ENCODE measurements at regions not wholly inside any gene's neighbourhood (a gene's known extent, or its start where the extent isn't known, plus 50 kb on each side); places are given as distances from the start of the nearest gene placed in this dataset.
A peak's percentile ranks its signal among the peaks of the same experiment; 100 is the strongest.
"Not testable (repeated sequence)": the region's sequence is repeated elsewhere in the genome, so short reads cannot be mapped to it uniquely, and the experiment has no call there.

DNA sequence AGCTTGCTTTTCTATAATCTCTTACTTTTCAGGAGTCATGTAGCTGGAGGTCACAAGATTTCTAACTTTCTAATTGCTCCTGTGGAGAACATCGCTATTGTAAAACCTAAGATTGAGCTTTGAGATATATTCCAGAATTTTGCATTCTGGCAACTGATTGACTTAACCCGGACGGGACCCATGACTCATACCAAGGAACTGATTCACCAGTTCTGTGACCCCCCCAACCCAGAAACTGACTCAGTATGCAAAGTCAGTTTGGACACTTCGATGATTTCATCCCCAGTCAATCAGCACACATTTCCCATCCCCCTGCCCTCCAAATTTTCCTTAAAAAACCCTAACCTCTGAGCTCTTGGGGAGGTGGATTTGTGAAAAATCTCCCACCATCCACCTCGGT is 396.5 kb upstream of the GBE1 start:
- ATAC-seq, result no peak; the same call in 2 of the 3 replicates
- TF ChIP-seq PATZ1 (CRISPR knock-in tag; IDR thresholded peaks at IDR 0.05; ENCODE audit: borderline replicate concordance) (peak; percentile 72; the same call in 1 of the 2 replicates), ZFP30 (CRISPR knock-in tag; IDR thresholded peaks at IDR 0.05) (no peak)

- not testable (repeated sequence) for ATAC-seq
Measured at GRCh38 chr3:82153892-82154291, 392.4 kb upstream of the GBE1 start.

DNA sequence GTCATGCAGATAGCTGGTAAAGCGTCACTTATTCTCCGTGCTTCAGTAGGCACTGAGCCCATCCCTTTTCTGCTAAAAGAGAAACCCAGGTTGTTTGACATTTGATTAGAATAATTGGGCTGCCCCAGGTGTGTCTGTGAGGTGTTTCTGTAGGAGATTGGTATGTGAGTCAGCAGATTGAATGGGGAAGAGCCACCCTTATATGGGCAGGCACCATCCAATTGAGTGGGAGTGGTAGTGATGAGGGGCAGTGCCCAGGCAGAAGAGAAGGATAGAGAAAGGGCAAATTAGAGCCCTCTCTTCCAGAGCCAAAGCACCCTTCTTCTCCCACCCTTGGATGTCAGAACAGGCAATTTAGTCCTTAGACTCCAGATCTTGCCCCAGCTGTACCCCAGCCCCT is 384.3 kb upstream of the GBE1 start:
- TF ChIP-seq CSDC2 (CRISPR knock-in tag; IDR thresholded peaks at IDR 0.05), result no peak
- TF ChIP-seq, protein P1, sequence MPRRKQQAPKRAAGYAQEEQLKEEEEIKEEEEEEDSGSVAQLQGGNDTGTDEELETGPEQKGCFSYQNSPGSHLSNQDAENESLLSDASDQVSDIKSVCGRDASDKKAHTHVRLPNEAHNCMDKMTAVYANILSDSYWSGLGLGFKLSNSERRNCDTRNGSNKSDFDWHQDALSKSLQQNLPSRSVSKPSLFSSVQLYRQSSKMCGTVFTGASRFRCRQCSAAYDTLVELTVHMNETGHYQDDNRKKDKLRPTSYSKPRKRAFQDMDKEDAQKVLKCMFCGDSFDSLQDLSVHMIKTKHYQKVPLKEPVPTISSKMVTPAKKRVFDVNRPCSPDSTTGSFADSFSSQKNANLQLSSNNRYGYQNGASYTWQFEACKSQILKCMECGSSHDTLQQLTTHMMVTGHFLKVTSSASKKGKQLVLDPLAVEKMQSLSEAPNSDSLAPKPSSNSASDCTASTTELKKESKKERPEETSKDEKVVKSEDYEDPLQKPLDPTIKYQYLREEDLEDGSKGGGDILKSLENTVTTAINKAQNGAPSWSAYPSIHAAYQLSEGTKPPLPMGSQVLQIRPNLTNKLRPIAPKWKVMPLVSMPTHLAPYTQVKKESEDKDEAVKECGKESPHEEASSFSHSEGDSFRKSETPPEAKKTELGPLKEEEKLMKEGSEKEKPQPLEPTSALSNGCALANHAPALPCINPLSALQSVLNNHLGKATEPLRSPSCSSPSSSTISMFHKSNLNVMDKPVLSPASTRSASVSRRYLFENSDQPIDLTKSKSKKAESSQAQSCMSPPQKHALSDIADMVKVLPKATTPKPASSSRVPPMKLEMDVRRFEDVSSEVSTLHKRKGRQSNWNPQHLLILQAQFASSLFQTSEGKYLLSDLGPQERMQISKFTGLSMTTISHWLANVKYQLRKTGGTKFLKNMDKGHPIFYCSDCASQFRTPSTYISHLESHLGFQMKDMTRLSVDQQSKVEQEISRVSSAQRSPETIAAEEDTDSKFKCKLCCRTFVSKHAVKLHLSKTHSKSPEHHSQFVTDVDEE (CRISPR knock-in tag; IDR thresholded peaks at IDR 0.05), result no peak
- TF ChIP-seq SNAI2 (CRISPR knock-in tag; IDR thresholded peaks at IDR 0.05), result no peak
- TF ChIP-seq PPARA (CRISPR knock-in tag; IDR thresholded peaks at IDR 0.05; ENCODE audit: borderline replicate concordance), result no peak
- TF ChIP-seq PATZ1 (CRISPR knock-in tag; IDR thresholded peaks at IDR 0.05; ENCODE audit: borderline replicate concordance), result no peak
- no peak for ATAC-seq

DNA sequence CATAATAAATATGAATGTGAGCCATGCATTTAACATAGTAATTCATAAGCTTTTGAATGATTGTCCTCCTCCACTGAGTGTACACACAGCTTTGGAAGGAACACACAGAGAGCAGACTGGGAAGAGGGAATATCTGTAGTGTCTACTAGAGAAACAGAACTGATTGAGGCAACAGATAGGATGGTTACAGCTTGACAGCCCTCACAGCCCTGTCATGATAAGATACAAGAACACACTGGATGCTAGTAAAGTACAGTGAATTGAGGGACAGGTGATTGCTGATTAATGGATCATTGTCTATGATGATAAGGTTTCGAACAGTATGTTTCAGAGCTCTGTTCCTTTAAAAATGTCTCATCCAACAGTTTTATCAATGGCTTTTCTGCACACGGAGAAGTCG is 383.4 kb upstream of the GBE1 start:
- no peak for TF ChIP-seq CREB5 (CRISPR knock-in tag; IDR thresholded peaks at IDR 0.05; ENCODE audit: low read depth)
- TF ChIP-seq TCF4 (CRISPR knock-in tag; IDR thresholded peaks at IDR 0.05; ENCODE audit: borderline replicate concordance), result no peak
- no peak for TF ChIP-seq SNAI2 (CRISPR knock-in tag; IDR thresholded peaks at IDR 0.05)
- no peak for TF ChIP-seq ZNF70 (CRISPR knock-in tag; IDR thresholded peaks at IDR 0.05)
- no peak for TF ChIP-seq ISL1 (CRISPR knock-in tag; IDR thresholded peaks at IDR 0.05)
- TF ChIP-seq OSR1 (CRISPR knock-in tag; IDR thresholded peaks at IDR 0.05), result no peak
- TF ChIP-seq, protein P1 (CRISPR knock-in tag; IDR thresholded peaks at IDR 0.05), result no peak
- TF ChIP-seq PATZ1 (CRISPR knock-in tag; IDR thresholded peaks at IDR 0.05; ENCODE audit: borderline replicate concordance), result no peak
- TF ChIP-seq CSRNP3 (CRISPR knock-in tag; IDR thresholded peaks at IDR 0.05), result no peak
- no peak for TF ChIP-seq BACH2 (CRISPR knock-in tag; IDR thresholded peaks at IDR 0.05; ENCODE audit: borderline replicate concordance)
- no peak for TF ChIP-seq TOX (CRISPR knock-in tag; IDR thresholded peaks at IDR 0.05; ENCODE audit: borderline replicate concordance)
- no peak for TF ChIP-seq GLIS3 (CRISPR knock-in tag; IDR thresholded peaks at IDR 0.05)
- no peak for TF ChIP-seq ZFP3 (CRISPR knock-in tag; IDR thresholded peaks at IDR 0.05)
- TF ChIP-seq RARB (CRISPR knock-in tag; IDR thresholded peaks at IDR 0.05), result no peak
- no peak for ATAC-seq
